ENCODE measurements at regions not wholly inside any gene's neighbourhood (a gene's known extent, or its start where the extent isn't known, plus 50 kb on each side); places are given as distances from the start of the nearest gene placed in this dataset.

GRCh38 chr3:46146548-46146947, 61.6 kb downstream of the CCR1 start:
- no peak for DNase-seq
- Histone ChIP-seq H3K4me1 (no peaks in the 10 kb centered on the region), H3K36me3 (no peaks in the 10 kb centered on the region), H3K27me3 (no peaks in the 10 kb centered on the region), H3K4me3 (ENCODE audit: low read depth, low read length) (no peak overlapping the region), H3K9me3 (no peaks in the 10 kb centered on the region)
- TF ChIP-seq, protein P1, sequence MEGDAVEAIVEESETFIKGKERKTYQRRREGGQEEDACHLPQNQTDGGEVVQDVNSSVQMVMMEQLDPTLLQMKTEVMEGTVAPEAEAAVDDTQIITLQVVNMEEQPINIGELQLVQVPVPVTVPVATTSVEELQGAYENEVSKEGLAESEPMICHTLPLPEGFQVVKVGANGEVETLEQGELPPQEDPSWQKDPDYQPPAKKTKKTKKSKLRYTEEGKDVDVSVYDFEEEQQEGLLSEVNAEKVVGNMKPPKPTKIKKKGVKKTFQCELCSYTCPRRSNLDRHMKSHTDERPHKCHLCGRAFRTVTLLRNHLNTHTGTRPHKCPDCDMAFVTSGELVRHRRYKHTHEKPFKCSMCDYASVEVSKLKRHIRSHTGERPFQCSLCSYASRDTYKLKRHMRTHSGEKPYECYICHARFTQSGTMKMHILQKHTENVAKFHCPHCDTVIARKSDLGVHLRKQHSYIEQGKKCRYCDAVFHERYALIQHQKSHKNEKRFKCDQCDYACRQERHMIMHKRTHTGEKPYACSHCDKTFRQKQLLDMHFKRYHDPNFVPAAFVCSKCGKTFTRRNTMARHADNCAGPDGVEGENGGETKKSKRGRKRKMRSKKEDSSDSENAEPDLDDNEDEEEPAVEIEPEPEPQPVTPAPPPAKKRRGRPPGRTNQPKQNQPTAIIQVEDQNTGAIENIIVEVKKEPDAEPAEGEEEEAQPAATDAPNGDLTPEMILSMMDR (IDR thresholded peaks at IDR 0.05; ENCODE audit: low read depth, low read length) = no peak

DNA sequence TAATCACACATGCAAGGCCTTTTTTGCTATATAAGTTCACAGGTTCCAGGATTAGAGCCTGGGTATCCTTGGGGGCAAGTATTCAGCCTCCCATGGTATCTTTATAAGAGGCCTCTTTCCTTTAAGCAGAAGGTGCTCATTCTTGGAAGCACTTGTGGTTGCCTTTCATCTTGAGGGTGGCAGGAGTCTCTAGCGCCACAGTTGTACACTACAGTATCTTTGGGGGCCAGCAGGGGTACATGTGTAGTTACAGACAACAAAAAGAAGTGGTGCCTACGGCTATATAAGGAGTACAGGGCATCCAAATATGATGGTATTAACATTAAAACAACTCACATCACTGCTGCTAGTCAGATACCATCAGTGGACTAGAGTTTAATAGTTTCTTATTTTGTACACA, 62.1 kb downstream of the CCR1 start:
- Histone ChIP-seq H3K4me1 (no peaks in the 10 kb centered on the region), H3K27me3 (no peaks in the 10 kb centered on the region), H3K4me3 (ENCODE audit: low read depth, low read length) (no peak overlapping the region), H3K36me3 (no peaks in the 10 kb centered on the region), H3K9me3 (no peaks in the 10 kb centered on the region)
- DNase-seq = no peak
- TF ChIP-seq, protein P1 (IDR thresholded peaks at IDR 0.05; ENCODE audit: low read depth, low read length) = no peak

- H3K4me3 ChIP-seq (ENCODE audit: low read depth, low read length) = no peak overlapping the region
- no peak for DNase-seq
- H3K36me3 ChIP-seq = no peaks in the 10 kb centered on the region
- no peaks in the 10 kb centered on the region for H3K4me1 ChIP-seq
- TF ChIP-seq, protein P1 (IDR thresholded peaks at IDR 0.05; ENCODE audit: low read depth, low read length) = no peak
- no peaks in the 10 kb centered on the region for H3K27me3 ChIP-seq
- H3K9me3 ChIP-seq = no peaks in the 10 kb centered on the region
Measured at GRCh38 chr3:46145147-46145546, 63.0 kb downstream of the CCR1 start.

GRCh38 chr3:46143951-46144473, 64.1 kb downstream of the CCR1 start:
- Histone ChIP-seq H3K36me3 (no peaks in the 10 kb centered on the region), H3K4me1 (no peaks in the 10 kb centered on the region), H3K4me3 (ENCODE audit: low read depth, low read length) (no peak overlapping the region), H3K27me3 (no peaks in the 10 kb centered on the region), H3K9me3 (no peaks in the 10 kb centered on the region)
- no peak for DNase-seq
- TF ChIP-seq, protein P1 (IDR thresholded peaks at IDR 0.05; ENCODE audit: low read depth, low read length) = no peak

DNA sequence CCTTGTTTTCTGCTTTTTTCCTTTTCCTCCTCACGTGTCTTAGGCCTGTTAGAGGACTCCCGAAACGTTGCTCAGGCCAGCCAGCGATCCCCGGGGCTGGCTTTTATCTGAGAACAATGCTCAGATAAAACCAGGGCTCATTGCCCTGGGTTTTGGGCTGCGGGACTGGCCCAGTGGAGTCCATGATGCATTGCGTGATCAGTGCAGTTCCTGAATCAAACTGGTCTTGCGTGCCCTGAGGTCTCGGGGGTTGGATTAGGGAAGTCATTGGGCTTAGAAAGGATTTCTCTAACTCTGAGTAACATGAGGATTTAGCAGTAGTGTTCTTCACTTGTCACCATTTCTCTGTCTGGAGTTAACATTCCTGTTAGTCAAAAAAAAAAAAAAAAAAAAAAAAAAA, 66.3 kb downstream of the CCR1 start:
- Histone ChIP-seq H3K4me3 (ENCODE audit: low read depth, low read length) (no peak overlapping the region), H3K9me3 (no peaks in the 10 kb centered on the region), H3K4me1 (no peaks in the 10 kb centered on the region), H3K27me3 (no peaks in the 10 kb centered on the region), H3K36me3 (no peaks in the 10 kb centered on the region)
- TF ChIP-seq, protein P1 (IDR thresholded peaks at IDR 0.05; ENCODE audit: low read depth, low read length) = no peak
- no peak for DNase-seq

GRCh38 chr3:46138581-46138980, 69.5 kb downstream of the CCR1 start:
- Histone ChIP-seq H3K9me3 (no peaks in the 10 kb centered on the region), H3K4me3 (ENCODE audit: low read depth, low read length) (no peak overlapping the region), H3K27me3 (no peaks in the 10 kb centered on the region), H3K36me3 (no peaks in the 10 kb centered on the region), H3K4me1 (no peaks in the 10 kb centered on the region)
- TF ChIP-seq, protein P1 (IDR thresholded peaks at IDR 0.05; ENCODE audit: low read depth, low read length) = no peak
- no peak for DNase-seq

Data from BE2C (cell line).